GM12801 (cell line): ENCODE measurements at regions not wholly inside any gene's neighbourhood (a gene's known extent, or its start where the extent isn't known, plus 50 kb on each side); places are given as distances from the start of the nearest gene placed in this dataset.

Experiments
- TF ChIP-seq, protein P1 (sequence below): IDR thresholded peaks from one replicate; pipeline ENCODE4 v1.5.1; 2011; ENCODE audit warnings: control low read depth; ENCODE audit not compliant: insufficient read length; ENCODE audit errors: extremely low read depth

- TF ChIP-seq, protein P1, sequence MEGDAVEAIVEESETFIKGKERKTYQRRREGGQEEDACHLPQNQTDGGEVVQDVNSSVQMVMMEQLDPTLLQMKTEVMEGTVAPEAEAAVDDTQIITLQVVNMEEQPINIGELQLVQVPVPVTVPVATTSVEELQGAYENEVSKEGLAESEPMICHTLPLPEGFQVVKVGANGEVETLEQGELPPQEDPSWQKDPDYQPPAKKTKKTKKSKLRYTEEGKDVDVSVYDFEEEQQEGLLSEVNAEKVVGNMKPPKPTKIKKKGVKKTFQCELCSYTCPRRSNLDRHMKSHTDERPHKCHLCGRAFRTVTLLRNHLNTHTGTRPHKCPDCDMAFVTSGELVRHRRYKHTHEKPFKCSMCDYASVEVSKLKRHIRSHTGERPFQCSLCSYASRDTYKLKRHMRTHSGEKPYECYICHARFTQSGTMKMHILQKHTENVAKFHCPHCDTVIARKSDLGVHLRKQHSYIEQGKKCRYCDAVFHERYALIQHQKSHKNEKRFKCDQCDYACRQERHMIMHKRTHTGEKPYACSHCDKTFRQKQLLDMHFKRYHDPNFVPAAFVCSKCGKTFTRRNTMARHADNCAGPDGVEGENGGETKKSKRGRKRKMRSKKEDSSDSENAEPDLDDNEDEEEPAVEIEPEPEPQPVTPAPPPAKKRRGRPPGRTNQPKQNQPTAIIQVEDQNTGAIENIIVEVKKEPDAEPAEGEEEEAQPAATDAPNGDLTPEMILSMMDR = no peak
Measured at GRCh38 chr1:21385022-21385421, 54.9 kb upstream of the NBPF3 start.

- TF ChIP-seq, protein P1 = no peak
Measured at GRCh38 chr1:21384620-21385019, 55.3 kb upstream of the NBPF3 start.

GRCh38 chr1:21383785-21384401 lies 56.0 kb upstream of the NBPF3 start:
- TF ChIP-seq, protein P1 = no peak

DNA sequence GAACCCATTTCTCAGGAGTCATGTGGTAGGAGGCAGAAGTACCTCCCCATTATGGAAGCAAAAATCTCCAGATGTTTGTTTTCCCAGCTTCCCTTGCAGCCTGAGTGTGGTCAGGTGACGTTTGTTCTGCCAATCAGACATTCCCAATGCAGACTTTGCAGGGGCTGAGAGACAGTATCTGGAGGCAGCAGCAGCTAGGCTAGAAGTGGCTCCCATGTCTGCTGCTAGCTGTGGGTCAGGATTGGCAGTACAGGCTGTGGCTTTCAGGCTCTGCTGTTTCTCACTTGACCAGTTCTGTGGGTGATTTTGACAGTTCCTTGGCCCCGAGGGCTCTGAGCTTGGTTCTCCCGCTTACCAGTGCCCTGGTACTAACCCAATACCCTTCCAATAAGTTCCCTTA lies 58.6 kb upstream of the NBPF3 start:
- TF ChIP-seq, protein P1 = no peak

GRCh38 chr1:21379571-21379970 lies 60.4 kb upstream of the NBPF3 start:
- TF ChIP-seq, protein P1 = no peak

DNA sequence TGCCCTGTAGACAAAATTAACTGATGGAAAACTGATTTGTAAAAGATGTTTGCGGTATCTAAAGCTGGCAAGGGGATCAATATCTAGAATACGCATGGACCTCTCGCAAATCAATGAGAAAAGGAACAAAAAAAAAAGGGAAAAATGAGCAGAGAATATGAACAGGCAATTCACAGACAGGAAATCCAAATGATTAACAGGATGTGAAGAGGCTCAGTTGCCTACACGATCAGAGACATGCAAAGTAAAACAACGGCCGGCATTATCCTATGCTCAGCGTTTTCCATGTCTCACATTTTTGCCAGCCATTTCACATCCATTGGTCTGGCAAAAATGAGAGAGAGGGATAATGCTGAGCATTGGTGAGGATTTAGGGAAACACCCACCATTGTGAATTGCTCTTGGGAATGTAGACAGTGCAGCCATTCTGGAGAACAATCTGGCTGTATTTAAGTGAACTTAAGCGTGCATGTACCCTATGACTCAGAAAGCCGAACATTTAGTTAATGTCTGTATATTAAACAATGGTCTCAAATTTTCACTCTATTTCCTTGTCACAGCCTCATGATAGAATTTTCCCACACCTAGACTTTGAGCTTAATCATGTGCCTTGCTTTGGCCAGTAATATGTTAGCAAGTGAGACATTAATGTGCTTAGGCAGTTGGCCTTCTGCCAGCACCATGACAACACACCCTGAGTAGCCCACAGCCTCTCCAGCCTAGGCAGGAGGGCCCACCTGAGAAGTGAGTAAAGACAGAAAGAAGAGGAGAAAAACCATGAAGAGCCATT lies 61.0 kb upstream of the NBPF3 start:
- TF ChIP-seq, protein P1 = no peak

GRCh38 chr1:21372383-21372782 lies 67.6 kb upstream of the NBPF3 start:
- TF ChIP-seq, protein P1 = no peak
